ENCODE measurements at regions not wholly inside any gene's neighbourhood (a gene's known extent, or its start where the extent isn't known, plus 50 kb on each side); places are given as distances from the start of the nearest gene placed in this dataset.

DNA sequence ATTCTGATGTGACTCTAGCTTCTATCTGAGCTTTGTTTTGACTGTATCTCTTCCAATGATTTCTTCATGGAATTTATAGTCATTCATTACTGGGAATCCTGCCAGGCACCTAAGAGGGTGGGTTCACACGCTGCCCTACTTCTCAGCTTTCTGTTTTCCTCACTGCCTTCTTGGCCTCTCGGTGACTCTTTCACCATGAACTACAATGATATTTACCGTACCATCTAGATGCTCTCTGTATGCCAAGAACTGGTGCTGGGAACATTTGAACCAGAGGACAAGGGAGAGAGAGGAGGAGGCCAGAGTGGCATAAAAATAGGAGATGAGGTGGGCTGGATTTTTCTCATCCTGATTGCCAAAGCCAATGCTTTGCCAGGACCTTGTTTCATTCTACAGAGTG, 280.0 kb upstream of the P2RY1 start:
- DNase-seq (ENCODE audit: low read depth) = no peak
- H3K4me3 ChIP-seq (ENCODE audit: low read depth, low read length) = no peak overlapping the region
- TF ChIP-seq, protein P1, sequence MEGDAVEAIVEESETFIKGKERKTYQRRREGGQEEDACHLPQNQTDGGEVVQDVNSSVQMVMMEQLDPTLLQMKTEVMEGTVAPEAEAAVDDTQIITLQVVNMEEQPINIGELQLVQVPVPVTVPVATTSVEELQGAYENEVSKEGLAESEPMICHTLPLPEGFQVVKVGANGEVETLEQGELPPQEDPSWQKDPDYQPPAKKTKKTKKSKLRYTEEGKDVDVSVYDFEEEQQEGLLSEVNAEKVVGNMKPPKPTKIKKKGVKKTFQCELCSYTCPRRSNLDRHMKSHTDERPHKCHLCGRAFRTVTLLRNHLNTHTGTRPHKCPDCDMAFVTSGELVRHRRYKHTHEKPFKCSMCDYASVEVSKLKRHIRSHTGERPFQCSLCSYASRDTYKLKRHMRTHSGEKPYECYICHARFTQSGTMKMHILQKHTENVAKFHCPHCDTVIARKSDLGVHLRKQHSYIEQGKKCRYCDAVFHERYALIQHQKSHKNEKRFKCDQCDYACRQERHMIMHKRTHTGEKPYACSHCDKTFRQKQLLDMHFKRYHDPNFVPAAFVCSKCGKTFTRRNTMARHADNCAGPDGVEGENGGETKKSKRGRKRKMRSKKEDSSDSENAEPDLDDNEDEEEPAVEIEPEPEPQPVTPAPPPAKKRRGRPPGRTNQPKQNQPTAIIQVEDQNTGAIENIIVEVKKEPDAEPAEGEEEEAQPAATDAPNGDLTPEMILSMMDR (IDR thresholded peaks at IDR 0.05; ENCODE audit: insufficient read depth, low read depth, low read length, missing control alignments) = no peak

DNA sequence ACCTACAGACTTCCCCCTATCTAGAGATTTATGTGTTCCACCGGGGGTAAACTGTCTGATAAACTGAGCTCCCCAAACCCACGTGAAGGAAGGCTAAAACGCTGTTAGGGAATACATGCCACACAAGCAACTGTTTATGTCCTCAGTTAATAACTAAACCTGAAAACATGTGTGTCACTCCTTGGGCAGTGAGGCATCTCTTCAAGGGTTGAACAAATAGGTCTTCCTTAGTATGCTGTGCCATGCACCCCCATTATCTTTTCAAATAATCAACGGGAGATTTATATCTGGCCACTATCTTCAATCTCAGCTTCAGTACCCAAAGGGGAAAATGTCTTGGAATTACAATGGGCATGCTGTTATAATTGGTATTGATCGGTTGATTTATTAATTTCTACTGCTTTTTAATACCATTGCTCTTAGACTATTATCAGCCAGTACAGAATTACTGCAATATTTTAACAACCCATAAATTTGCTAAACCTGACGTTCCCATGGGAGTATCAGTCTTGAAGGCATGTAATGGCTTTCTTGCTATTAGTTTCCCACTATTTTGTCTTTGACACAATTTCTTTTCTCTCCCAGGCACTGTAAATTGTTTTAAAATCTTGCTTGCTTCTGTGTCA, 279.2 kb upstream of the P2RY1 start:
- H3K4me3 ChIP-seq (ENCODE audit: low read depth, low read length) = no peak overlapping the region
- TF ChIP-seq, protein P1 (IDR thresholded peaks at IDR 0.05; ENCODE audit: insufficient read depth, low read depth, low read length, missing control alignments) = no peak
- DNase-seq (ENCODE audit: low read depth) = no peak

DNA sequence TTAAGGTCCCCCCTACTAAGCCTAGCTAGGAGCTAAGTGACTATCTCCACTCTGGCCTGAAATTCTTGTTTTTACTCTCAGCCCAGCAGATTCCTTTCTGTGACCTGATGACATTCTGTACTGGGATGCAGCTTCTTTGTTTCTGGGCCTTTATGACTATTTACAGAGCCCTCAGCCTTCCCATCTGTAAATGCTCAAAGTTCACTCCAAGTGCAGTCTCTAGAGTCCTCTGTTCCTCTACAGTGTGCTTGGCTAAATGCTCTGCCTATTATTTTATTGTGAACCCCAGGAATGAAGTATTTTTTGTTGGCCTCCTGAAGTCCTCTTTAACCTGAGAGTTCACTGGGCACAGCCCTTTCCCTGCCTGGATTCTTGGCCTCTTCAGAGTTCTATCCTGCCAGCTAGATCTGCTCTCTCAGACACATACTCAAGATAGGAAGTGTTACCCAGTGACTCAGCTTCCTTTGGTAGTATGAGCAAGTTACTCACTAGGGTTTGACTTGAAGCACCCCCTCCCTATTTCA, 278.1 kb upstream of the P2RY1 start:
- peak; percentile 67 for DNase-seq (ENCODE audit: low read depth)
- H3K4me3 ChIP-seq (ENCODE audit: low read depth, low read length) = no peak overlapping the region
- TF ChIP-seq, protein P1 (IDR thresholded peaks at IDR 0.05; ENCODE audit: insufficient read depth, low read depth, low read length, missing control alignments) = no peak

DNA sequence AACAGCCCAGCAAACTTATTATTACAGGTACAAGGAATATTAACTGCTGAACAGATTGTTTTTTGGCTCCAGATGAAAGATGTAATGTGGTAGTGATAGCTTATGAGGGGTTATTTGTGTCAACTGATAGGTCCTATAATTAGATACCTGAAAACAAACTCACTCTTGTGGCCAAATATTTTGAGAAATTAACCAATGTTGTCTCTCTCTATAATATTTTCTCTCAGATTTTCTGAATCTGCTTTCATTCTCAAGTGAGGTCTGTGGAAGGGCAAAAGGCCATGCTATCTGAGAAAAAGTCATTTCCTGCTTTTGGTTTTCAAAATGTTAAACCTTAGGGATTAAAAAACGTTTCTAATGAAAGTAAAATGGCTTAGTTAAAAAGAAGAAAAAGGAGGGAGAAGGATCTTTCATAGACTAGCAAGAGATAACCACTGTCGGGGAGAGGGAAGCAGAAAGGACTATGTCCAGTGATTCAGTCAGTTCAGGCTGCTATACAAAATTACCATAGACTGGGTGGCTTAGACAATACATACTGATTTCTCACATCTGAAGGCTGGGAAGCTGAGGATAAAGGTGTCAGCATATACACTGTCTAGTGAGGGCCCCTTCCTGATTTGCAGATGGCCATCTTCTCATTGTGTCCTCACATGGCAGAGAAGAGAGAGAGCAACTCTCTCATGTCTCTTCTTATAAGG, 277.5 kb upstream of the P2RY1 start:
- H3K4me3 ChIP-seq (ENCODE audit: low read depth, low read length) = no peak overlapping the region
- TF ChIP-seq, protein P1 (IDR thresholded peaks at IDR 0.05; ENCODE audit: insufficient read depth, low read depth, low read length, missing control alignments) = no peak
- DNase-seq (ENCODE audit: low read depth) = peak; percentile 54

DNA sequence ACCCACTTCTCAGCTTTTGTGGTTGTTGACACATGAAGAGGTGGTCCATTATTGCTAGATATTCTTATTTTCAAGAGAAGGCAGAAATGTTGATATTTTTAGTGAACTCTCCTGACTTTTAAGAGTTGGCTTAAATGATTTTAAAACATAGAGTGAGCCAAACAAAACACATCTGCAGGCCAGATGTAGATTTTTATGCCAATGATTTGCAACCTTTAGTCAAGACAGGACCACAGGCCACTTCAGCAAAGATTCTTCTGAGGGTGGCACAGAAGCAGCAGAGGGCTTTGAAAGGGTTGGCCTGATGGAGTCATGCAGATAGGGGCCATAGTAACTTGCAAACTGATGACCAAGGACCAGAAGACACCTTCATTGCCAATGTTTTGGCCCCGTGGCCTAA, 276.5 kb upstream of the P2RY1 start:
- H3K4me3 ChIP-seq (ENCODE audit: low read depth, low read length) = no peak overlapping the region
- TF ChIP-seq, protein P1 (IDR thresholded peaks at IDR 0.05; ENCODE audit: insufficient read depth, low read depth, low read length, missing control alignments) = no peak
- no peak for DNase-seq (ENCODE audit: low read depth)

DNA sequence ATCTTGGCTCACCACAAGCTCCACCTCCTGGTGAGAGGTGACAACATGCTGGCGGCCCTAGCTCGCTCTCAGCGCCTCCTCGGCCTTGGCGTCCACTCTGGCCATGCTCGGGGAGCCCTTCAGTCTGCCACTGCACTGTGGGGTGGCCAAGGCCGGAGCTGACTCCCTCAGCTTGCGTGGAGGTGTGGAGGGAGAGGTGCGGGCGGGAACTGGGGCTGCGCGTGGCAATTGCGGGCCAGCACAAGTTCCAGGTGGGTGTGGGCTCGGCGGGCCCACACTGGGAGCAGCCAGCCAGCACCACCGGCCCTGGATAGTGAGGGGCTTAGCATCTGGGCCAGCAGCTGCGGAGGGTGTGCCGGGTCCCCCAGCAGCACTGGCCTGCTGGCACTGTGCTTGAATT, 275.7 kb upstream of the P2RY1 start:
- no peak overlapping the region for H3K4me3 ChIP-seq (ENCODE audit: low read depth, low read length)
- TF ChIP-seq, protein P1 (IDR thresholded peaks at IDR 0.05; ENCODE audit: insufficient read depth, low read depth, low read length, missing control alignments) = no peak
- DNase-seq (ENCODE audit: low read depth) = no peak
